ENCODE measurements at regions not wholly inside any gene's neighbourhood (a gene's known extent, or its start where the extent isn't known, plus 50 kb on each side); places are given as distances from the start of the nearest gene placed in this dataset.

GRCh38 chrX:113975441-113975840 is 608.4 kb upstream of the HTR2C start:
- no peak for TF ChIP-seq POLR2A (IDR thresholded peaks at IDR 0.05)
- TF ChIP-seq CTCF (IDR thresholded peaks at IDR 0.05) = no peak

Measured in prostate gland (tissue), 2 donors.